GM13976 (cell line): ENCODE measurements at regions not wholly inside any gene's neighbourhood (a gene's known extent, or its start where the extent isn't known, plus 50 kb on each side); places are given as distances from the start of the nearest gene placed in this dataset.

Source experiments
- DNase-seq: peaks from one replicate; pipeline ENCODE4 v3.0.0; 2012; ENCODE audit warnings: low spot score
- in situ Hi-C: fragments of 300-500 bp; cut with MboI; formaldehyde crosslinking; loops from one replicate; pipeline ENCODE4 v1.12.0; 2022; ENCODE audit warnings: low sequenced_read_pairs, mixed read lengths, inconsistent platforms; ENCODE audit not compliant: unreplicated experiment
- TF ChIP-seq, protein P1 (sequence below): IDR thresholded peaks from 2 replicates; pipeline ENCODE4 v1.5.1; 2012; ENCODE audit warnings: borderline replicate concordance, mild to moderate bottlenecking; ENCODE audit not compliant: insufficient read depth; ENCODE audit errors: extremely low read depth, missing control alignments, control extremely low read depth

DNA sequence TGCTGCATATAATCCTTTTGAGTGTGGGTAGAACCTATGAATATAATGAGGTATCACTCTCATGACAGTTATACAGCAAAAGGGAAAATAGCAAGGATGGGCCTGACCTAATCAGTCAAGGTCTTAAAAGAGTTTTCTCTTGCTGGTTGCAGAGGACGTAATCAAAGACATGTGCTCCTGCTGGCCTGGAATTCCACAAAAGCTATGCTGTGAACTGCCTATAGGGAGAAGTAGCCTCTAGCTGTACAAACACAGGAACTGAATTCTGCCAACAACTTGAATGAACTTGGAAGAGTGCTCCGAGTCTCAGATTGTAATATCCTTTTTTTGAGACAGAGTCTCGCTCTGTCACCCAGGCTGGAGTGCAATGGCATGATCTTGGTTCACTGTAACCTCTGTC lies 195.6 kb downstream of the PLK2 start:
- in situ Hi-C loops = no loop called here
- no peak for DNase-seq
- TF ChIP-seq, protein P1, sequence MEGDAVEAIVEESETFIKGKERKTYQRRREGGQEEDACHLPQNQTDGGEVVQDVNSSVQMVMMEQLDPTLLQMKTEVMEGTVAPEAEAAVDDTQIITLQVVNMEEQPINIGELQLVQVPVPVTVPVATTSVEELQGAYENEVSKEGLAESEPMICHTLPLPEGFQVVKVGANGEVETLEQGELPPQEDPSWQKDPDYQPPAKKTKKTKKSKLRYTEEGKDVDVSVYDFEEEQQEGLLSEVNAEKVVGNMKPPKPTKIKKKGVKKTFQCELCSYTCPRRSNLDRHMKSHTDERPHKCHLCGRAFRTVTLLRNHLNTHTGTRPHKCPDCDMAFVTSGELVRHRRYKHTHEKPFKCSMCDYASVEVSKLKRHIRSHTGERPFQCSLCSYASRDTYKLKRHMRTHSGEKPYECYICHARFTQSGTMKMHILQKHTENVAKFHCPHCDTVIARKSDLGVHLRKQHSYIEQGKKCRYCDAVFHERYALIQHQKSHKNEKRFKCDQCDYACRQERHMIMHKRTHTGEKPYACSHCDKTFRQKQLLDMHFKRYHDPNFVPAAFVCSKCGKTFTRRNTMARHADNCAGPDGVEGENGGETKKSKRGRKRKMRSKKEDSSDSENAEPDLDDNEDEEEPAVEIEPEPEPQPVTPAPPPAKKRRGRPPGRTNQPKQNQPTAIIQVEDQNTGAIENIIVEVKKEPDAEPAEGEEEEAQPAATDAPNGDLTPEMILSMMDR = no peak

DNA sequence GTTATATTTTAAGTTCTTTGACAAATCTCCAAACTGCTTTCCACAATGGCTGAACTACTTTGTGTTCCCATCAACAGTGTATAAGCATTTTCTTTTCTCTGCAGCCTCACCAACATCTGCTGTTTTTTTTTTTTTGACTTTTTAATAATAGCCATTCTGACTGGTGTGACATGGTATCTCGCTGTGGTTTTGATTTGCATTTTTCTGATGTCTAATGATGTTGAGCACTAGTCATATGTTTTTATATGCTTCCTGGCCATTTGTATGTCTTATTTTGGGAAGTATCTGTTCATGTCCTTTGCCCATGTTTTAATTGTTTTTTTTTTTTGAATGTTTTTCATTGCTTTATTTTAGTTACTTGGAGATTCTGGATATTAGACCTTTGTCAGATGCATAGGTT lies 196.6 kb downstream of the PLK2 start:
- TF ChIP-seq, protein P1 = no peak
- DNase-seq = no peak
- in situ Hi-C loops = no loop called here

DNA sequence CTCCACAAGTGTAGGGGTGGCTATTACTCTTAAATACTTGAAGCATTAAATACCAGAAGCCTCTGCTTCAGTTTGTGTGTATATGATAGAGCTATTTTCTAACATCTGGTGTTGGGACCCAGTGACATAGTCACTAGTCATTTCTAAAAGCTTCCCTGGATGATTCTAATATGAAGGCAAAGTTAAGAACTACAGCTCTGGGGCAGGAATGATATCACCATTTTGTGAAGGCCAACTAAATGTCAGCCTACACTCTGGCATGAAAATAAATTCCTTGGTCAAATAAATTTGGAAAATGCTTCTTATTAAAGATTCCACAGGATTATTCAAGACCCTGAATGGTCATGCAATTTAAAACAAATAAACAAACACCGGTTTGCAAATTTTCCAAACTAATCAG lies 197.7 kb downstream of the PLK2 start:
- TF ChIP-seq, protein P1 = no peak
- in situ Hi-C loops = no loop called here
- DNase-seq = no peak

DNA sequence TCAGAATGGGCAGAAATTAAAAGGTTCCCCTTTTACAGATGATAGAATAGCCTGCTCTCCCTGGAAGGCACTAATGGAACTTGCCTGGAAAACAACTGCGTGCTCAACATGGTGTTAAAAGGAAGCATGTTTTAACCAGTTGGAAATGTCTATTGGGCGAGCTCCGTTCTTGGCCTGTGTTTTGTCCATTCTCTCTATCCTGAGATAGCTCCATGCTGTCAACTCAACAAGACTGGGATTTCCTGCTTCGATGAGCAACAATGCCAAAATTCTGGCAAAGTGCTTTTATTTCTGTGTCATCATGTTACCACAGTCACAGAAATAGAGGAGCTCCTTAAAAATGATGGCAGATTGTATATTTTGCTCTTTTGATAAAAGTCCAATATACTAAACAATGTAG lies 198.3 kb downstream of the PLK2 start:
- TF ChIP-seq, protein P1 = no peak
- DNase-seq = no peak
- in situ Hi-C loops = no loop called here

DNA sequence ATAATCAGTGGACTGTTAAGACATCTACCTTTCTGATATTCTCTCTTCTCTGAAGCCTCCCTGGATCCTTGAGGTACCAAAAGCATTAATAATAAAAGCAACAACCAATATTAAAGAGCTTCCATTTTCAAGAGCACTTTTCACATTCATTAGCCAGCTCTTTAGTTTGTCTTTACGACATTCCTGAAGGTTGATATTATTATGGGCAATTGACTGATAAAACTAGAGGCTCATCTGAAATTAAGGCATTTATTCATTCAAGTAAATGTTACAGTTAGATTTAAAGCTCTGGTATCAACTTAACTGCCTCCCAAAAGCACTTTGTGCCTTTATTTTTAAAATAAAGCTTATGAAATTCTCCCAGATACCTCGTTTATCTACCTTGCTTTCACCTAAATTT lies 199.6 kb downstream of the PLK2 start:
- TF ChIP-seq, protein P1 = no peak
- no peak for DNase-seq
- in situ Hi-C loops = no loop called here

DNA sequence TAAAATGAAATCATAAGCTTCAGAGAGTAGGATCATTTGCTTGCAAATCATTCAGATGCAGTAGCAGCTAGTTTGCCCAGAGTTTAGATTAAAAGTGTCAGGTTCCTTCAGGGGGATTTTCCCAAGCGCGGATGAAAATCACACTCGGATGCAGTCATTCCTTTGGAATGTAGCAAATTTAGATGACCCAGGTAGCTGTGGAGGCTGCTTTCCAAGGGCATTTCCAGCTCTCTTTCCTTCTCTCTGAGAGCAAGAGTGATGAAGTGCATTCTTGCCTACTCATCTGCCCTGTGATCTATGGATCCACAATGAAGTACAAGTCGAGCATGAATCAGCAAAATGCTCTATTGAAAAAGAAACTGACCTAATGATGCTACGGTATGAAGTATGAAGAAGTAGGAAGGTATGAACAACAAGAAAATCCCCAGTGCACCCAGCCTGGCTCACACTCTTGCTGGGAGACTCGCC lies 200.2 kb downstream of the PLK2 start:
- no peak for DNase-seq
- in situ Hi-C loops = no loop called here
- TF ChIP-seq, protein P1 = no peak
